HG02973 (cell line): ENCODE measurements at regions not wholly inside any gene's neighbourhood (a gene's known extent, or its start where the extent isn't known, plus 50 kb on each side); places are given as distances from the start of the nearest gene placed in this dataset.

Experiments
- ATAC-seq: cut with Tn5 transposase; IDR thresholded peaks from one replicate; pipeline ENCODE4 v1.9.1; 2021; ENCODE audit warnings: moderate library complexity; ENCODE audit not compliant: unreplicated experiment

- ATAC-seq: no peak
Observed at GRCh38 chr1:193325042-193325441, 138.6 kb upstream of the B3GALT2 start.

GRCh38 chr1:193322211-193322610 is 135.8 kb upstream of the B3GALT2 start:
- no peak for ATAC-seq

GRCh38 chr1:193321242-193321840 is 134.9 kb upstream of the B3GALT2 start:
- ATAC-seq: no peak

- ATAC-seq: no peak
Observed at GRCh38 chr1:193320270-193320669, 133.9 kb upstream of the B3GALT2 start.

GRCh38 chr1:193318347-193318746 is 131.9 kb upstream of the B3GALT2 start:
- no peak for ATAC-seq

GRCh38 chr1:193313354-193314140 is 127.1 kb upstream of the B3GALT2 start:
- no peak for ATAC-seq

GRCh38 chr1:193312432-193312831 is 126.0 kb upstream of the B3GALT2 start:
- ATAC-seq: no peak

- no peak for ATAC-seq
Observed at GRCh38 chr1:193311226-193311948, 125.0 kb upstream of the B3GALT2 start.

- no peak for ATAC-seq
Observed at GRCh38 chr1:193310564-193310963, 124.2 kb upstream of the B3GALT2 start.

- ATAC-seq: no peak
Observed at GRCh38 chr1:193309936-193310475, 123.6 kb upstream of the B3GALT2 start.

GRCh38 chr1:193308438-193308837 is 122.0 kb upstream of the B3GALT2 start:
- ATAC-seq: no peak

GRCh38 chr1:193306430-193306829 is 120.0 kb upstream of the B3GALT2 start:
- ATAC-seq: no peak
